ENCODE measurements at regions not wholly inside any gene's neighbourhood (a gene's known extent, or its start where the extent isn't known, plus 50 kb on each side); places are given as distances from the start of the nearest gene placed in this dataset.

DNA sequence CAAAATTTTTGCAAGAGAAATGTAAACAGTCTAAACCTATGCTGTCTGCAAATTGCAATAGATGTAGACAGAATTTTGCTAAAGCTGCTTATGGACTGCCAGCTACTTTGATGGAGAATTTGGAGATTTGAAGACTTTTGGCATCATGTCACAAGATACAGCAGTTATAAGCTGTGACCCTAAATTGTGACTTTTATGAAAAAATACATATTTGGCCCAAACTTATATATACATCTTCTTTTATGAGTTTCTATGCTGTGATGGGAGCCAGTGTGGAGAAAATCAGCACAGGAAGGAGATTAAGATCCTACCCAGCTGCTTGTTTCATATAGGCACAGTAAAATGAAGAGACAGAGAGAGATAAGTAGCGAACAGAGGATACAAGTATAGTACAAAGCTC lies 1595.4 kb downstream of the PLA2G4A start:
- no peak for DNase-seq (ENCODE audit: low spot score)

DNA sequence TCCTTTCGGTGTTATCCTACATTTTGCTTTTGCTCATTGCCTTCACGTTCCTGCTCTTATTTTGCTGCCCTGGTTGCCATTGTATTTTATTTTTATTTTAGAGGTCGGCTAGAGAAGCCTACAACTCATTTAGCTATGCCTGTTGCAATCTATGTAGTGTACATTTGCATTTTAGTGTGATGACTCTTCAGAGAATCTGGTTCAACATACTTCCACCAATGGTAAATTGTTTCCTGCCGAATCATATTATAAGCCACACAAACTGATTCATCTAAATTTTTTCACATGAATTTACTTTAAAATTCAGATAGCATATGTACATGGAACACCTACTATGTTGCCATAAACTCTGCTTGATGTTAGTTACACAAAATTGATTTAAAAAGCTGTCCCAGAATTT lies 1596.9 kb downstream of the PLA2G4A start:
- no peak for DNase-seq (ENCODE audit: low spot score)

DNA sequence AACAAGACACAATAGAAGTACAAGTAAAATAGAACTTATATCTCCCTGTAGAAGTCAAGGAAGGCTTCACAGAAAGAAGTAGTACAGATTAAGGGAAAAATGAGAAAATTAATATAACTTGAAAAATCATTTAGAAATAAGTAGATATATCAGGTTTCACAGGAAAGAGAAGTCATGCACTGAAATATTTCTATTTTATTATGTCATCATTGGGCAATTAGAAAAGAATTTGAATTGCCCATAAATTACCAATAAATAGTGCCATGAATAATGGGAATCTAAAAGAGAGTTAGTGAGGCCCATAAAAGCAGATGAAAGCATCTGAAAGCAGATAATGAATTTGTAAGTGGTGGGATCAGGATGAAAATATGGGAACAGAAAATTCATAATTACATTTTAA lies 1597.8 kb downstream of the PLA2G4A start:
- no peak for DNase-seq (ENCODE audit: low spot score)

DNA sequence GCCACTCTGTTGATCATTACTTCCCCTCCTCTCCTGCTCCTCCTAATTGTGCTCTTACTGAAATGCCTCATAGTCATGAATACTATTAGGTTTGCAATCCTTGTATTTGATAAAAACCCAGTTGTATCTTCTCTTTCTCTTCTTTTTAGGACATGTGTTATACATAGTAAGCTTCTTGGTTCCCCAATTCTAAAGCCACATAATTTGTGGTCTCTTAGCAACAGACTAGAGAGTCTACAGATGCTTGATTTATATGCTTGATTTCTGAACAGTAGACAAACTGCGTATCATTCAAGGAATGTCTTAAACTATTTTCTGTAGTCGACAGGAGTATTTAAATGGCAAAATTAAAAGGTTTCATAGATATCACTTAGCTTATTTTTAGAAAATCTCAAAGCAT lies 1598.9 kb downstream of the PLA2G4A start:
- DNase-seq (ENCODE audit: low spot score) = no peak

DNA sequence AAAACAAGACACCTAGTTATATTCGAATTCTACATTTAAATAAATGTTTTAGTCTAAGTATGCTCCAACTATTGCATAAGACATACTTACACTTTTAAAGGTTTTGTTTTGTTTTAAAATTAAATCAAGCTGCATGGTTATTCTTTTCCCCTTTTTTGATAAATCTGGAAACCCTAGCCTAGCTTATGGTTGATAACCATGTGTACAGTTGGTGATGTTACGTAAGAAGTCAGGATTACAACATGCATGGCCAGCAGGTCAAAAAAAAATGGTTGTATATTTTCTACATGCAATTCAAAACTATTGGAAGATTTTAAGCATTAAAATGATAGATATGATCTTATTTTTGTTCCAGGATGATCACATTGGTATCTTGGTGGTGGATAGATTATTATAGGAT lies 1600.6 kb downstream of the PLA2G4A start:
- no peak for DNase-seq (ENCODE audit: low spot score)

DNA sequence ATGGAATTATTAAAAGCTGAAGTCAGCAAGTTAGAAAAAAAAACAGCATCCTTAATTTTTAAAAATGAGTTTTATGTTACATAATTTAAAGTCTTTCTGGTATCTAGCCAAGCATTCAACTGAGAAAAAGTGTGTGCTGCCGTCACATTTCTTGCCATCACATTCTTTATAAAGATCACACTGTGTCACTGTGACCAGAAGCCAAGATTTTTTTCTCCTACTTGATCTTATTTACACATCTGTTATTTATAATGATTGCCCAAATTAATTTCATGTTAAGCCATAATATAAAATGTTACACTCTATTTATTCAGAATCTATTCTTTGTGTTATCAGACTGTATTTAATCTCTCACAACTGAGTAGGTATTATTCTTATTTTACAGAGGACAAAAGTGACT lies 1603.7 kb downstream of the PLA2G4A start:
- DNase-seq (ENCODE audit: low spot score) = no peak

DNA sequence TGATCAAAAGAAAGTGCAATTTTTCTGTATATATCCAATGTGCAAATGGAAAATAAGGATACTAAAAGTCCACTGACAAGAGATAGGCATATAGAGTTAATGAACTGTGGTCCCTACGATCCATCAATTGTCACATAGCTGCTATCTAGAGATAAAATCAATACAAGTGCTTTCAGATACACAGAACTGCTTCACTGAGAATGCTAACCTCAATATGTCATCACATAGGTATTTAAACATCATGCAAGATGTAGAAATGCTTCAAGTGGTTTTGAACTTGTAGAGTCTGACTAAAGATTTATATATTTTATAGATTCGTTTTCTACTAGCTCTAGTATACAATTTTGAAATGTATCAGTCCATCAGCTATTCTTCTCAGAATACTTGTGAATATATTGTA lies 1604.7 kb downstream of the PLA2G4A start:
- no peak for DNase-seq (ENCODE audit: low spot score)

DNA sequence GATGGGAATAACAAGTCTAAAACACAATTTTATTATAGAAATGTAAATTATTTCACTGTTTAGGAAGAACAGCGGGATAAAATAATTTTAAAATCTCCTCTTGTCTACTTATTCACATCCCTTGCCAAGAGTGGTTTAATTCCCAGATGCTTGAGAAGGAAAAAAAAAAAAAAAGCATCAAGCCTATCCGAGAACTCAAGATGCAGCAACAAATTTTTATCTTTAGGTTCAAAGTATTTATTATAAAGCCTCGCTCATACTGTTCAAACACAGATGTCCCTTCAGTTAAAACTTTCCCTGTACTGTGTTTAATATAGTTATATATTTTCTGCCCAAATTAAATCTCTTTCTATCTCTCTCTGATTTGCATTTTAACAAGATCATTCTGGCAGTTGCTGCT lies 1615.8 kb downstream of the PLA2G4A start:
- DNase-seq (ENCODE audit: low spot score) = no peak

DNA sequence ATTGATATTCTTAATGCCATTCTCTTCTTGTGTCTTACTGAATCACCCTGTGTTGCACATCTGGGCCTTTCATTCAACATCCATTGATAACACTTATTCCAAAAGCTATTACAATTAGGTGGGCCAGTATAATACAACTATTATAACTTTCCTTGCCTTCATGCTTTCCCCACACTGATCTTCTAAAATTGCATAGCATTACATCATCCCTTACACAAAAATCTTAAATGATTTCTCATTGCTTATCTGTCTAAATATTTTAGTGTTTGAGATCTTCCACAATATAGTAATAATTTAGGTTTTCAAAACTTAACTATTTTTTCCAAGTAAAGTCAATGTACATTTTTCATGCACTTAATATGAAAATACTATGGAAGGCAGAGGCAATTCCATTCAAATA lies 1634.1 kb downstream of the PLA2G4A start:
- no peak for DNase-seq (ENCODE audit: low spot score)

DNA sequence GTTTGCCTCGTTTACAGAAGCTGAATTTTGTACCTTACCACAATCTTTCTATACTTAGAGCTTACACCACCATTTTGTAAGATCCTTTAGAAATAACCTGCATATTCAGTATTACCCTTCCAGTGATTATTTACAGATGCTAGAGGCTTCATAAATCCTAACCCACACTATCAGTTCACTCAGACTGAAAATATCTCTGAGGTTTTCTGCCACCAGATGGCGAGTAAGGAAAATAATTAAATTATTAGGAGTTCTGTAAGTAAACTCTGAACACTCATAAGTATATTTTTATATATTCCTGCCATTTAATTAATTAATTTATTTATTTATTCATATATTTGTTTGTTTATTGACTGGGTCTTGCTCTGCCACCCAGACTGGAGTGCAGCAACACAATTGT lies 1635.2 kb downstream of the PLA2G4A start:
- DNase-seq (ENCODE audit: low spot score) = no peak

DNA sequence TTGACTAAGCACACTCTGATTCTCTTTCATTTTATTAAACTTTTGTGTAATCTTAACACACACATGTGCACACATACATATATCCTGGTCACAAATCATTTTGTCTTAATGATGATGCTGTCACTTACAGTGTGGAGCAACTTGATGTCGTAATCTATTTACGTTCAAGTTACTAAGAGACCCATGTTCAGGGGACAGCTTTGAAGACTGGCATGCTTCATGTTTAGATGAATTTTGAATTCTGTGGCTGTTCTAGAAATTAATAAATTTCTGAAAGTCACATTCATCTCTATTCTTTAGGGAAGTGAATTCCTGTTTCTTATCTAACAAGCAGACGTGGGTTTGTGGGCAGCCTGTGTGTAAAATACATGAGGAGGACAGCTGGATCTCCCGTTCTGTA lies 1637.8 kb downstream of the PLA2G4A start:
- DNase-seq (ENCODE audit: low spot score) = no peak

DNA sequence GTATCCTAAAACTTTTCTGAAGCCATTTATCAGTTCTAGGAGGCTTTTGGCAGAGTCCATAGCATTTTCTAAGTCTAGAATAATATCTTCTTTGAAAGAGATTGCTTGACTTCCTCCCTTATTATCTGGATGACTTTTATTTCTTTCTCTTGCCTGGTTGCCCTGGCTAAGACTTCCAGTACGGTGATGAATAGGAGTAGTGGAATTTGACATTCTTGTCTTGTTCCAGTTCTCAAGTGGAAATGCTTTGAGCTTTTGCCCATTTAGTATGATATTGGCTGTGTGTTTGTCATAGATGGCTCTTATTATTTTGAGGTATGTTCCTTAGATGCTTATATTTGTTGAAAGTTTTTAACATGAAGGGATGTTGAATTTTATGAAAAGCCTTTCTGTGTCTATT lies 1647.9 kb downstream of the PLA2G4A start:
- no peak for DNase-seq (ENCODE audit: low spot score)

DNA sequence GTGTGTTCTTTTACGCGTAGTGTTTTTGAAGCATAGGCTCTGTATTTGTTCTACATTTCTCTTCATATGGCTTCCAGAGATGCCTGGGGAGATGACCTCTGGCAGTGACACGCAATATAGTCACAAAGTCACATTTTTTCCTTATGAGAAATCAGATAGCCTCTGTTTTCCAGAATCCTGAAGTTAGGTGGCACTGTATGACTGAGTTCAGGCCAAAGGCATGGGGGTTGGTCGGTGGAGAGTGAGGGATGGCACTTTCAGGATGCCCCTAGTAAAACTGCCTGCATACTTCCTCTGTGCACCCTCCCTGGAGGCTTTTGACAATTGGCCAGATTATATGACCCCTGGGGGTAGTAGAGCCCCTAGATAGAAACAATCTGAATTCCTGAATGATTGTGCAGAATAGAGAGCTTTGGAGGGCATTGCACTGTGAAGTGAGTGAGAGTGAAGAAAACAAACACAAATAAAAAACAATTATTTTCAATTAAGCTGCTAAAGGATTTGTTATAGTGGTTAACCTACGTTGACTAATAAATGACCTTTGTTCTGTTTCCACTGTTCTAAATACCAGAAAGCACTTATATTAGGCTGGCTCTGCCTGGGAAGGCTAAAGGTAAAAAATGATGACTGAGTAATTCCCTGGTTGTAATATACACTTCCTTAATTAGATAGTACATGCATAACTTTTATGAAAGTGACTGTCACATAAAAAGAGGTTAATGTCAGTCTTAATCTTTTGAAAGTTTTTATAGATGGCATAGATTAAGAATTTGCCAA lies 1660.8 kb downstream of the PLA2G4A start:
- no peak for DNase-seq (ENCODE audit: low spot score)

DNA sequence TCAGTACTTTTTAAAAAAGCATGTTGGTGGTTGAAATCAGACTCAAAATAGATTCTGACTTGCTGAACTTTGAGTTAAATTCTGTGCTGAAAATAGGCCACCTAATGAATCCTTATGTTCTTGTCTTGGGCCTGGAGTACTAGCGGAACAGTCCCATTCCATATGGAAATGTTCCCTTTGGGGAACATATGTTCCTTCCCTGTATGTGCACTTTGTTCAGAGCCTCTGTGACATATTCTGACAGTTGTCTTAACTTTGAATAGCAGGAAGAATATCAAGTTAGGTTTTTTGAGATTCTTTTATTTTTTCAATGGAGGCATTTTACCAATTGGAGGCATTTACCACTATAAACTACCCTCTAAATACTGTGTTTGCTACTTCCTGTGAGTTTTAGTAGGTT lies 1667.8 kb downstream of the PLA2G4A start:
- no peak for DNase-seq (ENCODE audit: low spot score)

DNA sequence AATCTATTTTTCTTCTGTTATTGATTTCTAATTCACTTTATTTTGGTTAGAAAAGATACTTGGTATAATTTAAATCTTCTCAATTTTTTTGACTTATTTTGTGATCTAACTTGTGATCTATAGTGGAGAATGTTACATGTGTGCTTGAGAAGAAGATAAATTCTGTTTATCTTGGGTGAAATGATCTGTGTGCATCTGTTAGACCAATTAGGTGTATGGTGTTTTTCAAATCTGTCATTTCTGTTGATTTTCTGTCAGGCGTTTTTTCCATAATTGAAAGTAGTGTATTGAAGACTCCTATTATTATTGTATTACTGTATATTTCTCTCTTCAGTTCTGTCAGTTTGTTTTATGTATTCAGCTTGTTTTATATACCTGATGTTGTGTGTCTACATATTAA lies 1668.3 kb downstream of the PLA2G4A start:
- DNase-seq (ENCODE audit: low spot score) = no peak

DNA sequence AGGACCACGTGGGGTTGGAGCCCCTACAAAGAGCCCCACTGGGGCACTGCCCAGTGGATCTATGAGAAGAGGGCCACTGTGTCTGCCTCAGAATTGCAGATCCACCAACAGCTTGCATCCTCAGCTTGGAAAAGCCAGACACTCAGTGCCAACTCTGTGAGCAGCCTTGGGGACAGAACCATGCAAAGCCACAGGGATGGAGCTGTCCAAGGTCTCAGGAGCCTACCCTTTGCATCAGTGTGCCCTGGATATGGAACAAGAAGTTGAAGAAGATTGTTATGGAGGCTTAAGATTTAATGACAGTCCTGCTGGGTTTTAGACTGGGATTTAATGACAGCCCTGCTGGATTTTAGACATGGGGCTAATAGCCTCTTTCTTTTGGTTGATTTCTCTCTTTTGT lies 1670.9 kb downstream of the PLA2G4A start:
- DNase-seq (ENCODE audit: low spot score) = no peak

DNA sequence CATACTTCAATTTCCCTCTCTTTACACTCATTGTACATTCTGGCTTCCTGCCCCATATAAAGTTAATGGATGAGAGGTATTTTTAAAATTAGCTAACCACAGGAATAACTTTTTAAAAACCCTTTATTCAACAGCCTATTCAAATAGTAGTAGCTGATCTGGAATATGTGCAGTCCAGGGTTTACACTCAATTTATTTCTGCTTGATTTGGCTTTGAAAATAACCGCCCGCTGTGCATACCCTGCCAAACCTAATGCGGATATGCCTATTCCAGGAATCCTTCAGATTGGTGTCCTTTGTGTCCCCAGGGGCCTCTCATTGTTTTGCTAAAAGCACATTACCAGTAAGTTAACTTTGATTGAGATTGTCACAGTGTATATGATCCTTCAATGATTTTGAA lies 1686.2 kb downstream of the PLA2G4A start:
- no peak for DNase-seq (ENCODE audit: low spot score)

DNA sequence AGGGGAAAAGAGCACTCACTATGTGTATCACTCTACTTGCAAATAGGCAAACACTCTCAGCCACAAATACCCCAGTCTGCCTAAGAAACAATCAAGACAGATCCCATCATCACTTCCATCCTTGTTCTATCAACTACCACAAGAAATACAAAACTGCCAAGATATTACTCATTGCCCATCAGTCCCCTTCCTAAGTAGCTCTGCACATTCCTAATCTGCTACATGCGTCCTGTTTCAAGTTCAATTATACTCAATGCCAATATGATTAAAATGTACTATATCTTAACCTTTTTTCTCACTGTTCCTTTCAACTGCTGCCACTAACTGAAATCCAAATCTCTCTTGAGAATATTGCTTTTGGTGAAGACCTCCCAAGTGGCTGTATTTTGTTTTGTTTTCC lies 1688.4 kb downstream of the PLA2G4A start:
- no peak for DNase-seq (ENCODE audit: low spot score)

DNA sequence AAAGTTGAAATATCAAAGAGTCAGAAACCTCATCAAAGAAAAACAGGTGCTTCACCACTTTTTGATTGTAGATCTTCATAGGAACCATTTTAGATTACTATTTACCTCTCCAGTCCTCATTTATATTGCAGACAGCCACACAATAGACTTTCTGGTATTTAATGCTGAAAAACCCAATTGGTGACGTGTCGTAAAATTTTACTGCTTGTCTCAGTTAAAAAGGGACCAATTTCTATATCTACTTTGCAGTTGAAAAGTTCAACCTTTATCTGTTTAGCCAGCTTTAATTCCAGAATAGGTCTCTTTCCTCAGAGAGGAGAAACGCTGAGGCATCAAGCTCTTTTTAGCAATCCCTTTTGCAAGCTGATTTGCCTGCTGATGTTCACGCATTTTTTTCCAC lies 1722.4 kb downstream of the PLA2G4A start:
- DNase-seq (ENCODE audit: low spot score) = no peak

DNA sequence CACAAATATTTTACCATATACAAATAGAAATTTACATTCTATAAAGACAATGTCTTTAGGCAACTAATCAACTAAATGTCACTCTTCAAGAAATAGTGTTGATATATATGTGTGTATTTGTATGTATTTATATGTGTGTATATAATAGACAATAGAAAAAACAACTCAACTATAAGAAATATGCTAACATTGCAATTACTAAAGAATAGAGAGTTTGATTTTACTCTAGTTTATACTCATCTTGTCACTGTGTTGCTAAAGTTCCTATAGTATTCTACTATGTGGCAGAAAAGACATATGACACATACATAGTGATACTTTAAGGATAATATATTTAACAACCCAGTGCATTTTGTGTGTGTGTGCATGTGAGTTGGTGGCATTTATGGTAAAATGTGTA lies 1728.3 kb downstream of the PLA2G4A start:
- no peak for DNase-seq (ENCODE audit: low spot score)

DNA sequence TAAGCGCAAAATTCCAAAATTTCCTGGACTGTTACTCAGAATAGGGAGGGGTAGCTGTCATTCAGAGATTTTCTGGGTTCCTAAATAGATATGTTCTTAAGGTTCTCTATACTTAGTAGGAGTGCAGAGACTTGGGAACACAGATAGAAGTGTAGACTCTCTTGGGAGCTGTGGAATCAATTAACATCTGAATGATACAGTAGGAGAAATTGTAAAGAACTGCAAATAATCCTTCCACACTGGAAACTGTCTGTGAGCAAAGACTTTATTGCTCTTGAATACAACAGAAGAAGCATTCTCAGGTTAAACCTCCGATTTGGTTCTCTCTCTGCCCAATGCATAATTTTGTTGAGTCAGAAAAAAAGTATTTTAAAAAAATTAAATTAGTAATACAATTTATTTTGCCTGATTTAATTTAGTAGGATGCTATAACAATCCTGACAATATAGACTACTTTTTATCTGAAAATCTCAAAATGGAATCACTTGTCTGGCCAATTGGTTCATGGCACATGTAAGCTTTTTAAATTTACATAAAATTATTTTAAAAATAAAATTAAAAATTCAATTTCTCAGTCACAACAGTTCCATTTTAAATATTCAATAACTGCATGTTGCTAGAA lies 1754.3 kb downstream of the PLA2G4A start:
- DNase-seq (ENCODE audit: low spot score) = no peak

DNA sequence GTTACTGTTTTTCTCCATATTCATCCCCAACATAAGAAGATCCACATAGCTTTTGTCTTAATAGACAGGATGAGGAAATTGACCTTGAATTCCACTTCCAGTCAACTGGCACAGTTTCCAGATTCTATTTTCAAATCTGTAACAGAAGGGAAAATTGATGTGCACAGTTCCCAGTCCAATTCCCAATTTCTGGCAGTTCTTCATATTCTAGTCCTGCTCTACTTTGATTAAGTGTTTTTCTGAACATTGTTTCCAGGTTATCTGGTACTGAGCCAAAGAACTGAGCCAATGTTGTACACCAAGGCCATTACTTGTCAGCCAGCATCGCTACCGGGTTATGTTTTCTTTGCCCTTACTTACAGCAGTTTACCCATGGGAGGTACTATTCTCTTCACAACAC lies 1755.4 kb downstream of the PLA2G4A start:
- DNase-seq (ENCODE audit: low spot score) = no peak

DNA sequence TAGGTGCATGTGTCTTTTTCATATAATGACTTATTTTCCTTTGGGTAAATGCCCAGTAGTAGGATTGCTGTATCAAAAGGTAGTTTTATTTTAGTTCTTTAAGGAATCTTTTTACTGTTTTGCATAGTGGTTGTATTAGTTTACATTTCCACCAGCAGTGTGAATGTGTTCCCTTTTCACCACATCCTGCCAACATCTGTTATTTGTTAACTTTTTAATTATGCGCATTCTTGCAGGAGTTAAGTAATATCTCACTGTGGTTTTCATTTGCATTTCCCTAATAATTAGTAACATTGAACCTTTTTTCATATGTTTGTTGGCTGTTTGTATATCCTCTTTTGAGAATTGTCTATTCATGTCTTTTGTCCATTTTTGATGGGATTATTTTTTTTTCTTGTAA lies 1761.9 kb downstream of the PLA2G4A start:
- no peak for DNase-seq (ENCODE audit: low spot score)
